H1 (cell line): ENCODE measurements at regions not wholly inside any gene's neighbourhood (a gene's known extent, or its start where the extent isn't known, plus 50 kb on each side); places are given as distances from the start of the nearest gene placed in this dataset.
"Not testable (repeated sequence)": the region's sequence is repeated elsewhere in the genome, so short reads cannot be mapped to it uniquely, and the experiment has no call there.

Experiments used
- BACH1 ChIP-seq: IDR thresholded peaks from 2 replicates; pipeline ENCODE4 v1.6.1; 2012; ENCODE audit warnings: low read length, improper control_type of control experiment
- YY1 ChIP-seq: IDR thresholded peaks from 2 replicates; pipeline ENCODE4 v1.6.1; 2011; ENCODE audit warnings: low read depth, mild to moderate bottlenecking, low read length
- TF ChIP-seq, protein P1 (sequence below), 3 experiments: IDR thresholded peaks; 1 replicate in 2 of 3; 2 replicates in 1 of 3; pipeline versions ENCODE4 v1.5.1 to v1.6.1; 2011; ENCODE audit warnings: low read length in 3 of 3, mild to moderate bottlenecking in 3 of 3, inconsistent platforms in 2 of 3, low read depth in 1 of 3, moderate library complexity in 1 of 3; ENCODE audit not compliant: insufficient read depth in 1 of 3; ENCODE audit errors: control extremely low read depth in 1 of 3

DNA sequence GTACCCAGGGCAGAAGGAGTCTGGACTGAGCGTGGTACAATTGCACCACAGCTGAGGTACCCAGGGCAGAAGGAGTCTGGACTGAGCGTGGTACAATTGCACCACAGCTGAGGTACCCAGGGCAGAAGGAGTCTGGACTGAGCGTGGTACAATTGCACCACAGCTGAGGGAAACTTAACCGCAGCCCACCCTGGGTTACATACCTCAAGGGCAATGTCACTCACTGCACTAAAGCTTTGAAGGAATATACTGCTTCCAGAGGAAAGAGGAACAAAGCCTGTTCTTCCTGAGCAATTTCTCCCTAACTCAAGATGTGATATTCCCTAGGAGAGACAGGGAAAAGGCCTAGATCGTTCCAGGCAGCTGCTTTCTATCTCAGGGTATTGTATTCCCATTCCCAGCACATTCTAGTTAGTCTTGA is 411.4 kb downstream of the LTN1 start:
- not testable (repeated sequence) for TF ChIP-seq YY1, BACH1
- TF ChIP-seq, protein P1, sequence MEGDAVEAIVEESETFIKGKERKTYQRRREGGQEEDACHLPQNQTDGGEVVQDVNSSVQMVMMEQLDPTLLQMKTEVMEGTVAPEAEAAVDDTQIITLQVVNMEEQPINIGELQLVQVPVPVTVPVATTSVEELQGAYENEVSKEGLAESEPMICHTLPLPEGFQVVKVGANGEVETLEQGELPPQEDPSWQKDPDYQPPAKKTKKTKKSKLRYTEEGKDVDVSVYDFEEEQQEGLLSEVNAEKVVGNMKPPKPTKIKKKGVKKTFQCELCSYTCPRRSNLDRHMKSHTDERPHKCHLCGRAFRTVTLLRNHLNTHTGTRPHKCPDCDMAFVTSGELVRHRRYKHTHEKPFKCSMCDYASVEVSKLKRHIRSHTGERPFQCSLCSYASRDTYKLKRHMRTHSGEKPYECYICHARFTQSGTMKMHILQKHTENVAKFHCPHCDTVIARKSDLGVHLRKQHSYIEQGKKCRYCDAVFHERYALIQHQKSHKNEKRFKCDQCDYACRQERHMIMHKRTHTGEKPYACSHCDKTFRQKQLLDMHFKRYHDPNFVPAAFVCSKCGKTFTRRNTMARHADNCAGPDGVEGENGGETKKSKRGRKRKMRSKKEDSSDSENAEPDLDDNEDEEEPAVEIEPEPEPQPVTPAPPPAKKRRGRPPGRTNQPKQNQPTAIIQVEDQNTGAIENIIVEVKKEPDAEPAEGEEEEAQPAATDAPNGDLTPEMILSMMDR (IDR thresholded peaks at IDR 0.05; ENCODE audit: control extremely low read depth in 1 of 3, insufficient read depth in 1 of 3, low read depth in 1 of 3, low read length in 3 of 3) = not testable (repeated sequence)
